Type B pancreatic cell (in vitro differentiated cells): ENCODE measurements at regions not wholly inside any gene's neighbourhood (a gene's known extent, or its start where the extent isn't known, plus 50 kb on each side); places are given as distances from the start of the nearest gene placed in this dataset.

Experiments
- DNase-seq: peaks from one replicate; pipeline ENCODE4 v3.0.0; 2021; ENCODE audit warnings: mixed read lengths; ENCODE audit not compliant: unreplicated experiment; ENCODE audit errors: extremely low spot score
- H3K27ac Mint-ChIP-seq: 2 replicates; pipeline ENCODE4 v1.8.0; 2021; ENCODE audit warnings: mild to moderate bottlenecking, mixed read lengths
- H3K27me3 Mint-ChIP-seq: 2 replicates; pipeline ENCODE4 v1.8.0; 2021; ENCODE audit warnings: mixed read lengths
- H3K36me3 Mint-ChIP-seq: 2 replicates; pipeline ENCODE4 v1.8.0; 2021; ENCODE audit warnings: mixed read lengths
- H3K4me1 Mint-ChIP-seq: one replicate; pipeline ENCODE4 v1.8.0; 2021; ENCODE audit warnings: mixed read lengths; ENCODE audit not compliant: unreplicated experiment
- H3K4me3 Mint-ChIP-seq: 2 replicates; pipeline ENCODE4 v1.8.0; 2021; ENCODE audit warnings: mild to moderate bottlenecking, mixed read lengths
- H3K9me3 Mint-ChIP-seq: 2 replicates; pipeline ENCODE4 v1.8.0; 2021; ENCODE audit warnings: mixed read lengths
- CTCF ChIP-seq: fragments of 200-600 bp; sonication (generic); conservative IDR thresholded peaks from 2 replicates; pipeline ENCODE4 v1.5.0; 2021; ENCODE audit warnings: antibody characterized with exemption, mild to moderate bottlenecking

- H3K9me3 Mint-ChIP-seq, result peaks cover 15% of the 10 kb centered on the region
- no peak overlapping the region for H3K27ac Mint-ChIP-seq
- TF ChIP-seq CTCF, result no peak
- DNase-seq, result no peak
- H3K4me3 Mint-ChIP-seq, result no peak overlapping the region
- no peaks in the 10 kb centered on the region for H3K27me3 Mint-ChIP-seq
- peaks cover 3% of the 10 kb centered on the region for H3K4me1 Mint-ChIP-seq
- H3K36me3 Mint-ChIP-seq, result no peaks in the 10 kb centered on the region
Observed at GRCh38 chr18:40197711-40198110, 1757.3 kb upstream of the PIK3C3 start.

GRCh38 chr18:40186677-40187076 is 1768.4 kb upstream of the PIK3C3 start:
- no peaks in the 10 kb centered on the region for H3K36me3 Mint-ChIP-seq
- H3K27me3 Mint-ChIP-seq, result no peaks in the 10 kb centered on the region
- no peak overlapping the region for H3K4me3 Mint-ChIP-seq
- H3K9me3 Mint-ChIP-seq, result no peaks in the 10 kb centered on the region
- TF ChIP-seq CTCF, result no peak
- H3K4me1 Mint-ChIP-seq, result no peaks in the 10 kb centered on the region
- no peak overlapping the region for H3K27ac Mint-ChIP-seq
- DNase-seq, result no peak

- peak; percentile 34 for TF ChIP-seq CTCF
- Mint-ChIP-seq H3K9me3 (no peaks in the 10 kb centered on the region), H3K4me3 (no peak overlapping the region), H3K27me3 (no peaks in the 10 kb centered on the region), H3K27ac (no peak overlapping the region), H3K4me1 (no peaks in the 10 kb centered on the region), H3K36me3 (no peaks in the 10 kb centered on the region)
- DNase-seq, result no peak
Observed at GRCh38 chr18:40179729-40180461, 1775.1 kb upstream of the PIK3C3 start.

- Mint-ChIP-seq H3K4me3 (no peak overlapping the region), H3K9me3 (no peaks in the 10 kb centered on the region), H3K36me3 (no peaks in the 10 kb centered on the region), H3K27ac (no peak overlapping the region), H3K4me1 (peaks cover 15% of the 10 kb centered on the region), H3K27me3 (no peaks in the 10 kb centered on the region)
- TF ChIP-seq CTCF, result no peak
- DNase-seq, result no peak
Observed at GRCh38 chr18:40168026-40168425, 1787.0 kb upstream of the PIK3C3 start.

- H3K27me3 Mint-ChIP-seq, result no peaks in the 10 kb centered on the region
- peaks cover 13% of the 10 kb centered on the region for H3K4me1 Mint-ChIP-seq
- DNase-seq, result no peak
- no peak overlapping the region for H3K4me3 Mint-ChIP-seq
- no peak overlapping the region for H3K27ac Mint-ChIP-seq
- no peaks in the 10 kb centered on the region for H3K36me3 Mint-ChIP-seq
- no peak for TF ChIP-seq CTCF
- H3K9me3 Mint-ChIP-seq, result no peaks in the 10 kb centered on the region
Observed at GRCh38 chr18:40163254-40163653, 1791.8 kb upstream of the PIK3C3 start.
